ENCODE measurements at regions not wholly inside any gene's neighbourhood (a gene's known extent, or its start where the extent isn't known, plus 50 kb on each side); places are given as distances from the start of the nearest gene placed in this dataset.

DNA sequence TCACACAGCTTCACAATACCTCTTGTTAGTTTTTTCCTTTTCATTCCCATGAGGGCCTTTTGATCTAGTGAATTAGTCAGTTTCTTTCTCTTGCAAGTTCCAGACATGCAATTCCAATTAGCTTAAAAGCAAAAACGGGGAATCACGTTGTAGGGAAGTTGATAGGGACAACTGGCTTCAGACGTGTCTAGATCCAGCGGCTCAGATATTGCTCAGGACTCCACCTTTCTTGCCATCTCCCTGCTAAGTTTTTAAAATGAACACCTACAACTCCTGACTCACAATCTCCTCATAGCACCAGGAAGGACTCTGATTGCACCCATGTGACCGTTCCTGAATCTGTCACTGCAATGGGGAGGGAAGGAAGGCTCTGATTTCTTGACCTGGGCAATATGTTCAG, 63.8 kb upstream of the ARHGAP29 start:
- H3K4me2 ChIP-seq (ENCODE audit: low read depth, low read length) = no peak overlapping the region
- DNase-seq (ENCODE audit: low spot score) = no peak
- no peaks in the 10 kb centered on the region for H3K9me3 ChIP-seq (ENCODE audit: low read length)
- CTCF ChIA-PET (ENCODE audit: low intra/inter-chr PET ratio, low total read pairs) = no interaction called here
- FAIRE-seq = no peak
- no peaks in the 10 kb centered on the region for H3K79me2 ChIP-seq (ENCODE audit: insufficient read depth, low read length)
- H3K27ac ChIP-seq (ENCODE audit: extremely low read length, insufficient read depth, low read length) = no peak overlapping the region
- H3K4me3 ChIP-seq (replicated peaks in 1 of 3; ENCODE audit: insufficient read depth in 1 of 3, low read depth in 2 of 3, low read length in 3 of 3) = no peak overlapping the region
- POLR2A ChIA-PET = no interaction called here
- no peak for ATAC-seq
- in situ Hi-C loops (cut with HindIII; ENCODE audit: extremely low pct_ligation_motif_present, low pct_unique_long_range_greater_than_20kb) = no loop called here
- no TSS peak for BruUV-seq (replicated peaks)
- intact Hi-C loops (cut with micrococcal nuclease; ENCODE audit: unreplicated experiment) = no loop called here
- no peaks in the 10 kb centered on the region for H3K36me3 ChIP-seq (replicated peaks in 1 of 2; ENCODE audit: control insufficient read depth in 1 of 2, insufficient read depth in 2 of 2, low read length in 2 of 2)
- H2AFZ ChIP-seq (ENCODE audit: low read length) = no peak overlapping the region
- TF ChIP-seq SPEN (CRISPR knock-in tag; IDR thresholded peaks at IDR 0.05; ENCODE audit: low read depth) (no peak), SMARCC2 (IDR thresholded peaks at IDR 0.05) (no peak), RFX5 (IDR thresholded peaks at IDR 0.05; ENCODE audit: low read depth, low read length) (no peak), ZHX2 (IDR thresholded peaks at IDR 0.05; ENCODE audit: low read depth) (no peak), ZHX2 (CRISPR knock-in tag; IDR thresholded peaks at IDR 0.05; ENCODE audit: borderline replicate concordance) (no peak), PBX2 (CRISPR knock-in tag; IDR thresholded peaks at IDR 0.05) (no peak), THAP7 (CRISPR knock-in tag; IDR thresholded peaks at IDR 0.05) (no peak), ZNF383 (CRISPR knock-in tag; IDR thresholded peaks at IDR 0.05; ENCODE audit: borderline replicate concordance) (no peak), NCOA2 (CRISPR knock-in tag; IDR thresholded peaks at IDR 0.05) (no peak), PCBP1 (IDR thresholded peaks at IDR 0.05; ENCODE audit: borderline replicate concordance, low read depth, low read length) (no peak), SP1 (IDR thresholded peaks at IDR 0.05) (no peak), SP1 (CRISPR knock-in tag; IDR thresholded peaks at IDR 0.05) (no peak), TFE3 (CRISPR knock-in tag; IDR thresholded peaks at IDR 0.05) (no peak)
- TF ChIP-seq, protein P1, sequence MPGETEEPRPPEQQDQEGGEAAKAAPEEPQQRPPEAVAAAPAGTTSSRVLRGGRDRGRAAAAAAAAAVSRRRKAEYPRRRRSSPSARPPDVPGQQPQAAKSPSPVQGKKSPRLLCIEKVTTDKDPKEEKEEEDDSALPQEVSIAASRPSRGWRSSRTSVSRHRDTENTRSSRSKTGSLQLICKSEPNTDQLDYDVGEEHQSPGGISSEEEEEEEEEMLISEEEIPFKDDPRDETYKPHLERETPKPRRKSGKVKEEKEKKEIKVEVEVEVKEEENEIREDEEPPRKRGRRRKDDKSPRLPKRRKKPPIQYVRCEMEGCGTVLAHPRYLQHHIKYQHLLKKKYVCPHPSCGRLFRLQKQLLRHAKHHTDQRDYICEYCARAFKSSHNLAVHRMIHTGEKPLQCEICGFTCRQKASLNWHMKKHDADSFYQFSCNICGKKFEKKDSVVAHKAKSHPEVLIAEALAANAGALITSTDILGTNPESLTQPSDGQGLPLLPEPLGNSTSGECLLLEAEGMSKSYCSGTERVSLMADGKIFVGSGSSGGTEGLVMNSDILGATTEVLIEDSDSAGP (CRISPR knock-in tag; IDR thresholded peaks at IDR 0.05; ENCODE audit: borderline replicate concordance) = no peak
- no peaks in the 10 kb centered on the region for H4K20me1 ChIP-seq (ENCODE audit: insufficient read depth, low read length)
- no peak overlapping the region for H3K9ac ChIP-seq (ENCODE audit: insufficient read depth, low read depth, low read length)
- H3K4me1 ChIP-seq (ENCODE audit: insufficient read depth, low read length) = peaks cover 66% of the 10 kb centered on the region
- 77% methylated on average over 5 of the region's 5 CpGs for WGBS (ENCODE audit: low lambda C conversion rate)
- no peaks in the 10 kb centered on the region for H3K27me3 ChIP-seq (ENCODE audit: control insufficient read depth in 1 of 2, insufficient read depth in 2 of 2, low read length in 2 of 2)

All from HepG2 (cell line).